Posterior cingulate gyrus (tissue), 11 donors: ENCODE measurements at regions not wholly inside any gene's neighbourhood (a gene's known extent, or its start where the extent isn't known, plus 50 kb on each side); places are given as distances from the start of the nearest gene placed in this dataset.
"Not testable (repeated sequence)": the region's sequence is repeated elsewhere in the genome, so short reads cannot be mapped to it uniquely, and the experiment has no call there.

Experiments
- DNase-seq, 10 donors: peaks; one replicate each; pipeline versions ENCODE4 v3.0.0 to v3.0.0-alpha.2; 2020 to 2021; ENCODE audit warnings: mixed read lengths in 3 of 10
- intact Hi-C: fragments of 100-400 bp; cut with DNase I; formaldehyde crosslinking; loops from one replicate; pipeline ENCODE4 v1.15.1; 2023

- intact Hi-C loops, result no loop called here
- no peak for DNase-seq
These were observed 488.1 kb upstream of the ARX start for GRCh38 chrX:25503826-25504225.

DNA sequence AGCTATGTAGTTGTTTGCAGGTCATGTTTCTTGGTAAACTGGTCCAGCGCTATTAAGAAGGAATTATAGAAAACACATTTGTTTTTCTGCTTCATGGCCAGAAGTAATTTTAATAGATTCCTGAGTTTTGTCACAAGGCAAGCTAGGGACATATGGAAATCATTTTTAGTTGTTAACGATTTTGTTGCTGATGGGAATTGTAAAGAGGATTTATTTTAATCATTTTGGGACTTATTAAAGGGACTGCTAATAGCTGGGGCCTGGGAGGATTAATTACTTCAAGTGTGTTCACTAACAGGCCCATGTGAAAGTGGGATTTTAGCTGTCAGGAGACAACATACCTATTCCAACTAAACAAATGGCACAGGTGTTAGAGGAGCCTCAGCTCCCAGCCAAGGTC lies 492.0 kb upstream of the ARX start:
- DNase-seq, result no peak
- intact Hi-C loops, result no loop called here

DNA sequence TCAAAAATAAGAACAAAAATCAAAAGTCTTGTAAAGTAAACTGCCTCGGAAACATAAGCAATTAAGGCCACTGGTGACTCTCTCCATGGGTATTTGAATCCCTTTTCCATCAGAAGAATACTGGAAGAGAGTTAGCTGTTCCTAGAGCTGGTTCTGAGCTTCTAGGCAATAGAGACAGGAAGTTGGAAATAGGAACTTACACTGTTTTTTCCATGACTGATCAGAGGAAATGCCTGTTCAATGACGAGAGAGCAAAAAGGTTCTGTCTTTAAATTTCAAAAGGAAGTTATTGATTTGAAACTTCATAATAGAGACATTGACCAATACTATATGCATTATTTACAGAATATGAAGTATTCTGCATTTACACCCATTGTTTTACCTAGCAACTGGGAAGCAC lies 503.5 kb upstream of the ARX start:
- intact Hi-C loops, result no loop called here
- DNase-seq, result no peak

GRCh38 chrX:25522443-25523010 lies 506.8 kb upstream of the ARX start:
- peak in 2 of 10 donors; percentile 38 to 45 for DNase-seq
- intact Hi-C loops, result not testable (repeated sequence)

DNA sequence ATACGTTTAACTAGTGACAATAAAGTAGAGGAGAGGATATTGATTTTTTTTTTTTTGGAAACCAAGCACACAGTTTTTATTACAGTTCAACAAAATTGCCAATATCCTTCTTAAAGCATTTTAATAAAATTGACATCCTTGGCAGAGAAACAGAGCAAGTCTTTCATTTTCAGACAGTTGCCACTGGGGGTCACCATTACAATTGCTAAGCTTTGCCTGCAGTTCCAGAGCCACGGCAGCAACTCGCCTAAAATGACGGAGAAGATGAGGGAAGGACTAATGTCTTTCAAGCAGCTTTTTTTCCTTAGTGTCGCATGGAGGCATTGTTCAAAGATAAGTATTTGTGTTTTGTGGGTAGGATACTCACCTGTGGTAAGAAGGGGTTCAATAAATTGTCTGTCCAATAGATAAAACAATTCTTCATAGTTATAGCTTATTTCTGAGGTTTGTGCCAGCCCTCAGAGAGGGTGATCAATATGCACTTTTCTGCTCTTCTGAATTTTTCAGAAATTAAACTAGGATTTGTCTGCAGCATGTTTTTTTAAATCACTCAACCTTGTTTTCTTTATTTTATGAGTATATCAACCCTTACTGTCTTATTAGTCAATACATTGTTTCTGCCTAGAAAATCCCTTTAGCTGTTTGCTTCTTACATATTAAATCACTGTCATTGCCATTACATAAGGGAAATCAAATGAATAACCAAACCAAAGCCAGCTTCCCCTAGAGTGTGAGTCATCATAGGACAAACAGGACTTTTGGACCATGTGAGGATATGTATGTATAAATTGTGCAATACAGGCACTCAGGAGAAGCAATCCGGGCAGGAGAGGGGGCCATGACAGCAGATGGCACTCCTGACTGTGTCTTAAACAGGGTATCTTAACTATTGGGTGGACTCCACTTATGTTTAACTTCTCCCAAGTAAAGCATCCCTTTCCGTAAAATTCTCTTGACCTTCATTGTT lies 508.1 kb upstream of the ARX start:
- intact Hi-C loops, result no loop called here
- peak in 8 of 10 donors; percentile 11 to 84 (median 33) for DNase-seq

GRCh38 chrX:25527156-25527555 lies 511.4 kb upstream of the ARX start:
- DNase-seq, result no peak
- intact Hi-C loops, result no loop called here

DNA sequence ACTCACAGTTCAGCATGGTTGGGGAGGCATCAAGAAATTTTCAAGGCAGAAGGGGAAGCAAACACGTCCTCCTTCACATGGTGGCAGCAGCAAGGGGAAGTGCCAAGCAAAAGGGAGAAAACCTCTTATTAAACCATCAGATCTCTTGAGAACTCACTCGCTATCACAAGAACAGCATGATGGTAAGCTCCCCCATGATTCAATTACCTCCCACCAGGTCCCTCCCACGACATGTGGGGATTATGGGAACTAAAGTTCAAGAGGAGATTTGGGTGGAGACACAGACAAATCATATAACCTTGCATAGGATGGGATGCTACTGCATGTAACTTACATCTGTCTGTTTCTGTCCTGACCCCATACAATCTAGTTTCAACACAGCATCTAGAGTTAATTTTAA lies 511.8 kb upstream of the ARX start:
- intact Hi-C loops, result no loop called here
- DNase-seq, result no peak

DNA sequence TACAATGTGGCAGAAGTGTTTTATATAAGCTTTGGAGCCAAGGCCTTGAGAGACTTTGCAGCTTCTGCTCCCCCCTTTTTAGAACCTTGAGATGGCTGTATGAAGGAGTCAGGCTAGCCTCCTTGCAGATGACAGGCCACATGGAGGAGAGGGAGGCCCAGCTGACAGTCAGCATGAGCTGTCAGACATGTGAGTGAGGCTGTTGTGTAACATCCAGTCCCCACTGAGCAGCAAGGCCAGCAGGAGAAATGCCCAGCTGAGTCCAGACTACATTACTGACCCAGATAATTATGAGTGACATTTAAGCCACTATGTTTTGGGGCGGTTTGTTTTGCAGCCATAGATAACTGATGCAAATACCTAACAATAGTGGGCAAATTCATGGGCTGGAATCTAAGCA lies 515.3 kb upstream of the ARX start:
- peak in 1 of 10 donors; percentile 29 for DNase-seq
- intact Hi-C loops, result no loop called here

GRCh38 chrX:25534091-25534490 lies 518.3 kb upstream of the ARX start:
- intact Hi-C loops, result no loop called here
- DNase-seq, result no peak

DNA sequence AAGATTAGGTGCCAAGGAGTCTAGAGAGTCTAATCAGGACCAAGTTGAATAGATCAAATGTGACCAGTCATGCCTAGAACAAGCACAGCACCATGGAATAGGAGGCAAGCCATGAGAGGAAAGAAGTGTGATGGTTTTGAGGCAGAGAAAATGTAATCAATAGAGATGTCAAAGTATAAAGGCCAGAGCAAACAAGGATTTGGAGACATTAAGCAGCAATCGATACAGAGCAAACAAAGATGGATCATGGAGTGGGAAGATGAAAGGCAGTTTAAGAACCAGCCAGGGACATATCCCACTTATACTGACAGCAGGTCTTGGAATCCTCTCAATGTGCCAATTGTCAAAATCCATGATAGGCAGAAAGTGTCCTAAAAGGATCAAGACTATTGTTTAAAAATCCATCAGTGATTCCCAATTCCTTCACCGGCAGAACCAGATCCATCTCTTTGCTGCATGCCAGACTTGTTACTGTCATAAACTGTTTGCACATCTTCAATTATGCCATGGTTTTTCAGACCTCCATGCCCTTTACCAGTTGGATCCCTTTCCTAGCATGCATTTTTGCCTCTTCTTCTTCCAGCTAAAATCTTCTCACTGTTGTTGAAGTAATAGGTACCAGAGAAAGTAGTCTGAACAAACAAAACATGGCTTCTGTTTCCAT lies 520.7 kb upstream of the ARX start:
- intact Hi-C loops, result no loop called here
- DNase-seq, result no peak

GRCh38 chrX:25537699-25538098 lies 521.9 kb upstream of the ARX start:
- intact Hi-C loops, result no loop called here
- DNase-seq, result no peak

DNA sequence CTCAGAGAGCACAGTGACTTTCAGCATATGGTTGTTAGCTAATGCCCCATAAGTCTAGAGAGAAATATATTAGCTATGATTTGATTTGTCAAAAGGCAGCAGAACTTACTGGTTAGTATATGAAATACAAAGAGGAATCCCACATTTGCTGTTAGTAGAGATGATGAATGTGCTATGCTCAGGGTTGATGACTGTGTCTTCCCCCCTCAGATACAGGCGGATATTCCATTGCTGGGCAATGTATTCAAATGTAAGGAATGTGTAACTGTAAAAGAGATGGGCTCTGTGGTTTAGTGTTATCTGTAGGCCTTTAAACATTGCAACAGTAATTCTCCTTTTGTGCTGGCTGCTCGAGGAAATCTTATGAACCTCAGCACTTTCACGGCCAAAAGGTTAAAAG lies 528.9 kb upstream of the ARX start:
- no peak for DNase-seq
- intact Hi-C loops, result no loop called here

- intact Hi-C loops, result no loop called here
- DNase-seq, result no peak
These were observed 533.0 kb upstream of the ARX start for GRCh38 chrX:25548811-25549210.

DNA sequence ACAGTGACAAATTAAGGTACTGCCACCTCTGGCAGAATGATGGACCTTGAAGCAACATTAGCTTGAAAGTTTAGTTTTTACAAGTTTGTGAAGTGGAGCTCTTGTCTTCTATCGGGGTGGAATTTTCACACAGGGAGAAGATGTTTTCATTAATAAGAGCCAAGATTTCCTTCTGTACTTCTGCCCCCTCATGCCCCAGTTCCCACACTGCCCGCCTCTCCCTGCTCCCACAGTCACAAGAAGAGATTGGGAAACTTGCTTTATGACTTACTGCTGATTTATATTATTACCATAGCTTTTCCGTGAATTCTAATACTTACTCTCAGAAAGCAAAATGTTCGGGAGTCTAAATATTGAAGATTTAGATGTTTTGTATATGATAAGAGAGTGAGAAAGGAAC lies 539.8 kb upstream of the ARX start:
- intact Hi-C loops, result no loop called here
- no peak for DNase-seq

GRCh38 chrX:25558137-25558536 lies 542.4 kb upstream of the ARX start:
- no peak for DNase-seq
- intact Hi-C loops, result no loop called here

DNA sequence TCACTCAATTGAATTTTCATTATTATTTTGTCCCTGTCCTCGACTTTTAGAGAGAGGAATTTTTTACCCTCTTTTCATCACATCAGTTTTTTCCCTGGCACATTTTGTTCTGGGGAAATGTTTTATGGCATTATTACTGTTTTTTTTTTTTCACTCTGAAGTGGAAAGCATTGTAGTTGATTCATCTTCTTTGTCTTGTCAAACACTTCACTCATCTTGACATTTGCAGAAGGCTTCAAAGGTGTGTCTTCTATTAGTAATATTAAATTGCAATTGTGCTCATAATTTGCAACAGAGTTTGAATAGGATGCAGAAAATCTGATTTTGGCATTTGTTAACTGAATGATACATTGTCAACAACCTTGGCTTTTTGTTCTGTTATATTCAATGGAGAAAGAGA lies 545.4 kb upstream of the ARX start:
- intact Hi-C loops, result no loop called here
- DNase-seq, result no peak

DNA sequence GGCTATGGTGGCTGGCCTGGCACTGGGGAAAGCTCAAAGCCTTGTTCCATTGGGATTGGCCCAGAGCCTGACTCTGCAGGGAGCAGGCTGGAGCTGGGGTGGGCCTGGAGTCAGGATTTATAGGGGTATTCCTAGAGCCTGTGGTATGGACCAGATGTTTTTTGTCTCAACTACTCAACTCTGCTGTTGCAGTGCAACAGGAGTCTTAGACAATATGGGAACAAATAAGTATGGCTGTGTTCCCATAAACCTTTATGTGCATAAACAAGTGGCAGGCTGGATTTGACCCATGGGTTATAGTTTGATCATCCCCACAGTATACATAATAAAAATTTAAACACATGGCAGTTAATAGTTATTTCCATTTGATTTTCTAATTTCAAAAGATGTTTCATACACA lies 557.9 kb upstream of the ARX start:
- peak in 1 of 10 donors; percentile 34 for DNase-seq
- intact Hi-C loops, result no loop called here

DNA sequence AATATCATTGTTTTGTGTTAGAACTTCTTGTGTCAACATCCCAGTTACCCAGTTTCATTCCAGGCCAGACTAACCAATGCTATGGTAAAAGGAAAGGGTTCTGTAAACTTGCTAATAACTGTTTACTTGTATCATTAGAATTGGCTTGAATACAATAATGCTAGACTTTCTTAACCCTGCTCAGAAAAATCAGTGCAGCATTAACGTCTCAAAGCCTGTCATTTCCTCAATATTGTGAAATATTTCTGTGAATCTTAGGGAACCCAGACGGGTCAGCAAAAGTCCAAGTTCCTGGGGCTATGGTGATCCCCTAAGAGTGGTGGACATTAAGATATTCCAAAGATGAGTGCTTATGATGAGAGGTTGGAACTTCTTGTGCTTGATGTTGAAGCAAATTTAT lies 541.2 kb upstream of the MAGEB18 start:
- no peak for DNase-seq
- intact Hi-C loops, result no loop called here

DNA sequence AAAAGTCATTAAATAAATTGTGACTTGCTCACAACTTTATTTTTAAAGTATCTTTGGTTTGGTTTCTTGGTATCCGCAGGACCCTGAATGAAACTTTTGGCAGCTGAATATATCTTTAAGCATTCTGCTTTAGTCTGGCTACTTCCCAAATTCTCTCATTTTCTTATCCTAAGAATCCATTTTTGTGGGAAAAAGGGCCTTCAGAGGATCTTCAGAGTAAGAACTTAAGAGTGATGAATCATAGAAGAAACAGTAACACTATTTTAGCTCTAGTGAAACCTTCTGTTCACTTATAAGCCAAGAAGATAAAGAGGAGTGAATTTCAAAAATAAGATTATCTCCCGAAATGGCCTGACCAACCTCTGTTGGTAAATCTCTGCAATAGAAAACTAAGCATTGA lies 540.6 kb upstream of the MAGEB18 start:
- DNase-seq, result no peak

DNA sequence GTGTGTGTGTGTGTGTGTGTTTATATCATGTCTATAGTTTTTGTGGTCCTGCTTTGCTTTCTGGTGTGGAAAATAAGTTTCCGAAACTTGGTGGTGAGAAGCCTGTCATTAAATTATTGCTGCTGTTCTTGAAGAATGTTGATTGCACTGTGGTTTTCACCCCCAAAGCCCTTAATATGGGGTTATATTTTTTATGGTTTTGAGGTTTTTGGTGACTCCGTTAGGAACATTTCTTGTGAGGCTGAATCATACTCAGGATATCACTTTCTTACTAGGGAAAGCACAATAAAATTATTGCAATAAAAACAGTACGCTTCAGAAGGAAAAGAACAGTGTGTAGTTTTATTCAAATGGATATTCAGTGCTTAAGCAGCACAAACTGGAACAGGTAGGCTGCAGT lies 539.1 kb upstream of the MAGEB18 start:
- no peak for DNase-seq
- intact Hi-C loops, result no loop called here

More for the DNA sequence above, 540.6 kb upstream of the MAGEB18 start:
- intact Hi-C loops, result no loop called here

GRCh38 chrX:25600776-25601175 lies 537.4 kb upstream of the MAGEB18 start:
- DNase-seq, result no peak
- intact Hi-C loops, result no loop called here

DNA sequence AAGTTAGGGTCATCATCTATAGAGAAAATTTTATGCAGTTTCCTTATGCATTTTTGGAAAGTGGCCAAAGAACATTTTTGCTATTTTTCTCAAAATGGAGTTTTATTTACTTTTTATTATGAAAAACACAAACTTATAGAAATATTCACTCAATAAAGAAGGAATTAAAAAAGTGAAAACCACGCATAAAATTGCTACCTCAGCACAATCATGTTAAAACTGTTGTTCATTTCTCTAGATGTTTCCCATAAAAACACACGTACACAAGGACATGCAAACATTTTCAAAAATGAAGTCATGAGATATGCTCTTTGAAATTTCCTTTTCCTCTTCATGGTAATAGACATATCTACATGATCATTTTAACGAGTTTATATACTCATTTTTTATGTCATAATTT lies 536.8 kb upstream of the MAGEB18 start:
- no peak for DNase-seq
- intact Hi-C loops, result no loop called here
